ENCODE measurements at regions not wholly inside any gene's neighbourhood (a gene's known extent, or its start where the extent isn't known, plus 50 kb on each side); places are given as distances from the start of the nearest gene placed in this dataset.
A peak's percentile ranks its signal among the peaks of the same experiment; 100 is the strongest.

DNA sequence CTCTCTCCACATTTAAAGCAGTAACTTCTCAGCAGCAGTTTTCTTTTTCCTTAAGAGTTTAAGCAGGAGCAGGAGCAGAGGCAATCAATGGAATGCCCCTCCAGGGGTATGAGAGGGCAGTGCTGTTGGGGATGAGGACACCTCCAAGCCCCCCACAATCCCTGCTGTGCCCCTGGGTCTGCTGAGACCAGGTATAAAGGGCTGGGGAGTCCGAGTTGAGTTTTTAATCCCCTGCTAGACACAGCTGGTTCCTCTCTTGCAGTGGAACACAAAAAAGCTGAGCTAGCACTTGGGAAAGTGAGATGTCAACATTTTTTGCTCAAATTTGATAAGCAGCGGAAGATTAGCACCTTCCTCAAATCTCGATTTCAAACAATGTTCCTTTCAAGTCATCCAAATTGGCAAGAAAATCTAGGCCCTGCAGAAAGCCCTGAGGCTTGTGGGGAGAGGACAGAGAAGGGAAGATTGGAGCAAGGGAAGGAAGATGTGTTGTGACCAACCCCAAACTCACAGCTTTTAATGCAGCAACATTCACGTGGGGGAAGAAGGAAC lies 581.9 kb downstream of the SOX6 start:
- Histone ChIP-seq H3K4me3 (replicated peaks in 1 of 3; ENCODE audit: low read depth in 2 of 3, low read length in 3 of 3) (no peak overlapping the region), H3K9me3 (replicated peaks in 1 of 2; ENCODE audit: control insufficient read depth in 1 of 2, insufficient read depth in 1 of 2, low read length in 2 of 2) (no peaks in the 10 kb centered on the region), H3K79me2 (ENCODE audit: insufficient read depth, low read length) (no peaks in the 10 kb centered on the region), H3K36me3 (replicated peaks in 1 of 2; ENCODE audit: control insufficient read depth in 1 of 2, insufficient read depth in 2 of 2, low read length in 2 of 2) (no peaks in the 10 kb centered on the region), H3K4me2 (replicated peaks; ENCODE audit: extremely low read depth, low read length, poor library complexity, severe bottlenecking) (no peak overlapping the region), H3K27ac (ENCODE audit: low read depth in 1 of 2, low read length in 2 of 2) (no peak overlapping the region), H3K27me3 (ENCODE audit: control insufficient read depth in 2 of 2, insufficient read depth in 2 of 2, low read length in 2 of 2) (peaks cover 0 to 2% of the 10 kb centered on the region in 2 donors), H3K9ac (ENCODE audit: insufficient read depth, low read length, poor library complexity, severe bottlenecking) (no peak overlapping the region), H3K4me1 (ENCODE audit: control insufficient read depth in 1 of 2, insufficient read depth in 2 of 2, low read length in 2 of 2) (no peaks in the 10 kb centered on the region), H2AFZ (ENCODE audit: insufficient read depth, low read depth, low read length, poor library complexity, severe bottlenecking) (no peak overlapping the region), H4K20me1 (ENCODE audit: insufficient read depth, low read length) (no peaks in the 10 kb centered on the region)
- TF ChIP-seq, protein P1, sequence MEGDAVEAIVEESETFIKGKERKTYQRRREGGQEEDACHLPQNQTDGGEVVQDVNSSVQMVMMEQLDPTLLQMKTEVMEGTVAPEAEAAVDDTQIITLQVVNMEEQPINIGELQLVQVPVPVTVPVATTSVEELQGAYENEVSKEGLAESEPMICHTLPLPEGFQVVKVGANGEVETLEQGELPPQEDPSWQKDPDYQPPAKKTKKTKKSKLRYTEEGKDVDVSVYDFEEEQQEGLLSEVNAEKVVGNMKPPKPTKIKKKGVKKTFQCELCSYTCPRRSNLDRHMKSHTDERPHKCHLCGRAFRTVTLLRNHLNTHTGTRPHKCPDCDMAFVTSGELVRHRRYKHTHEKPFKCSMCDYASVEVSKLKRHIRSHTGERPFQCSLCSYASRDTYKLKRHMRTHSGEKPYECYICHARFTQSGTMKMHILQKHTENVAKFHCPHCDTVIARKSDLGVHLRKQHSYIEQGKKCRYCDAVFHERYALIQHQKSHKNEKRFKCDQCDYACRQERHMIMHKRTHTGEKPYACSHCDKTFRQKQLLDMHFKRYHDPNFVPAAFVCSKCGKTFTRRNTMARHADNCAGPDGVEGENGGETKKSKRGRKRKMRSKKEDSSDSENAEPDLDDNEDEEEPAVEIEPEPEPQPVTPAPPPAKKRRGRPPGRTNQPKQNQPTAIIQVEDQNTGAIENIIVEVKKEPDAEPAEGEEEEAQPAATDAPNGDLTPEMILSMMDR (IDR thresholded peaks at IDR 0.05) = no peak
- no peaks in the 10 kb centered on the region for H3K36me3 Mint-ChIP-seq
- peaks cover 0 to 2% (median 0%) of the 10 kb centered on the region in 7 donors for H3K9me3 Mint-ChIP-seq
- peak overlapping the region in 1 of 2 donors; percentile 26 for H3K4me3 Mint-ChIP-seq
- H3K27me3 Mint-ChIP-seq (ENCODE audit: low read depth in 3 of 3) = peaks cover 3 to 11% (median 6%) of the 10 kb centered on the region in 3 donors
- no peak for DNase-seq
- intact Hi-C loops (cut with micrococcal nuclease) = loop anchor here in 1 of 2 donors (10.0 kb wide), 1 partner anchor 840 kb away; no protein-coding TSS in a partner anchor
- no CpG with 5 or more reads among the region's 4 CpGs for WGBS (ENCODE audit: insufficient coverage)
- no peaks in the 10 kb centered on the region for H3K4me1 Mint-ChIP-seq
- no peak overlapping the region for H3K27ac Mint-ChIP-seq

DNA sequence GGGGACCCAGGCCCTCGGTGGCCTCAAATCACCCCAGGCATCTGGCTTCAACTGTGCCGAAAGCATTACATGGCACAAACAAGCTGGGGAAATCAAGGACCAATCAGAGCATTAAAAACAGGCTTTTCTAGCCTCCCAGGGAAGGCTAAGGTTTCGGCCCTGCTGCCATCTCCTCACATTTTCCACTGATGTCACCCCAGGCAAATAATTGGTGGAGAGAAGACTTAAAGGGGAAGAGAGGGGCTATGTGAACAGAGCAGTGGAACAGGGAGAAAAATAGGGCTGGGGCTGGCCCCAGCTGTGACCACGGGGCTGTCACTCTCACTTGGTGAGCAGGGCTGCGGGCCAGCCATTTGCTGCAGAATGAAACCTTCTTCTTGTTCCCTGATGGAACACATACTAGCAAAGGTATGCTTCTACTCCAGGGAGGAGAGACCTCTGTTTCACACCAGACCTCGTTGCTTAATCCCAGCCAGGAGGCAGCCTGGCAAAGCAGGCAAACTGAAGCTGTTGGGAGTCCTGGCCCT lies 581.3 kb downstream of the SOX6 start:
- H3K9me3 Mint-ChIP-seq = peaks cover 0 to 2% (median 0%) of the 10 kb centered on the region in 7 donors
- H3K36me3 Mint-ChIP-seq = no peaks in the 10 kb centered on the region
- H4K20me1 ChIP-seq (ENCODE audit: insufficient read depth, low read length) = no peaks in the 10 kb centered on the region
- DNase-seq = no peak
- H3K27me3 ChIP-seq (ENCODE audit: control insufficient read depth in 2 of 2, insufficient read depth in 2 of 2, low read length in 2 of 2) = peaks cover 0 to 2% of the 10 kb centered on the region in 2 donors
- H3K4me1 ChIP-seq (ENCODE audit: control insufficient read depth in 1 of 2, insufficient read depth in 2 of 2, low read length in 2 of 2) = no peaks in the 10 kb centered on the region
- H3K79me2 ChIP-seq (ENCODE audit: insufficient read depth, low read length) = no peaks in the 10 kb centered on the region
- H3K27ac Mint-ChIP-seq = peak overlapping the region in 2 of 7 donors; percentile 7 to 16
- no peaks in the 10 kb centered on the region for H3K9me3 ChIP-seq (replicated peaks in 1 of 2; ENCODE audit: control insufficient read depth in 1 of 2, insufficient read depth in 1 of 2, low read length in 2 of 2)
- 84% methylated on average over 3 of the region's 6 CpGs for WGBS (ENCODE audit: insufficient coverage)
- intact Hi-C loops (cut with micrococcal nuclease) = loop anchor here in 1 of 2 donors (10.0 kb wide), 1 partner anchor 840 kb away; no protein-coding TSS in a partner anchor
- H3K9ac ChIP-seq (ENCODE audit: insufficient read depth, low read length, poor library complexity, severe bottlenecking) = no peak overlapping the region
- no peak overlapping the region for H3K4me3 Mint-ChIP-seq
- peaks cover 3 to 11% (median 6%) of the 10 kb centered on the region in 3 donors for H3K27me3 Mint-ChIP-seq (ENCODE audit: low read depth in 3 of 3)
- H3K4me1 Mint-ChIP-seq = no peaks in the 10 kb centered on the region
- TF ChIP-seq, protein P1 (IDR thresholded peaks at IDR 0.05) = no peak
- no peak overlapping the region for H3K4me2 ChIP-seq (replicated peaks; ENCODE audit: extremely low read depth, low read length, poor library complexity, severe bottlenecking)
- no peak overlapping the region for H3K4me3 ChIP-seq (replicated peaks in 1 of 3; ENCODE audit: low read depth in 2 of 3, low read length in 3 of 3)
- no peak overlapping the region for H3K27ac ChIP-seq (ENCODE audit: low read depth in 1 of 2, low read length in 2 of 2)
- H3K36me3 ChIP-seq (replicated peaks in 1 of 2; ENCODE audit: control insufficient read depth in 1 of 2, insufficient read depth in 2 of 2, low read length in 2 of 2) = no peaks in the 10 kb centered on the region
- no peak overlapping the region for H2AFZ ChIP-seq (ENCODE audit: insufficient read depth, low read depth, low read length, poor library complexity, severe bottlenecking)
